ENCODE measurements at regions not wholly inside any gene's neighbourhood (a gene's known extent, or its start where the extent isn't known, plus 50 kb on each side); places are given as distances from the start of the nearest gene placed in this dataset.

DNA sequence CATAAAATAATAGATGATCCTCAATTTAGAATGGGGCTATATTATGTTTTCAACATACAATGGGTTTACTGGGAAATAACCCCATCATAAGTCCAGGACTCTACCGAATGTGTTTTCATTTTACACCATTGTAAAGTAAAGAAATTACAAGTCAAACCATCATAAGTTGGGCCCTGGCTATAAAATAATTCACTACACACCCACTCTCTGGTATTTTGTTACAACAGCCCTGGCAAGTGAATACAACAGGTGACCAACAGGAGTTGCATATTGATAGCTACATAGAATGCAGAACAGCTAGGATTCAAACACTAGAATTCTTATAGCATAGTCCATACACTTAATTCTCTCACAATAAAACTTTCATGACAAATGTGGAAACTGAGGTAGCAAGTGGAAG lies 673.0 kb upstream of the CA10 start:
- DNase-seq: no peak

DNA sequence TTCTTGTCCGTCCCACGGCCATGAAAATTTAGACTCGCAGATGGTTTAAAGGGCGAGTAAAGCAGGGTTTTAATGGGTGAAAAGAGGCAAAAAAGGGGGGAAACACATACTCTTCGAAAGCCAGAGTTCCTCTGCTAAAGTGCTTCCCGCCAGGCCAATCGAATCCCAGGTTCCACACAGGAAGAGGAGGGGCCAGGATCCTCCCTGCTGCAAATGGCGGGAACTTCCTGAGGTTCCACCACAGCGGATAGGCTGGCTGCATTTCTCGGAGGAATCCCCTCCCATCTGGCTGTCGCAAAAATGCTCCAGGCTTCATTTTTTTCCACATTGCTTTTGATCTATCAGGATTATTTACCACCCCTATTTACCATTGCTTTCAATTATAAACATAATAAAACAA lies 670.1 kb upstream of the CA10 start:
- no peak for DNase-seq

DNA sequence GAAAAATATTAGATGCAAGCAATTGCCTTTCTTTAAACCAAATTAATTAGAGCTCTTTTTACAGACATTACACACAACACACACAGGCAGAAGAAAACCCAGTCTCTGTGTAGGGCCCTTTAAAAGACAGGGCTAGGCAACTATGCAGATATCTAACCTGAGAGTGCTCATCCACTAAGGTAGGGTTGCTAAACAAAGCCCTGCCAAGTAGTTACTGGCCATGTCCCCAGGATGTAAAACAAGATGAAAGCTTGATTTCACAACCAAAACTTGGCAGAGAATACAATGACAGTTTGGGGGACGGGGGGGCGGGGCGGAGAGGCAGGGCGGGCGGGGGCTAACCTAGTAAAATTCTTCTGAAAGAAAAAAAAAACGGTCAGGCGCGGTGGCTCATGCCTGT lies 669.0 kb upstream of the CA10 start:
- DNase-seq: no peak

DNA sequence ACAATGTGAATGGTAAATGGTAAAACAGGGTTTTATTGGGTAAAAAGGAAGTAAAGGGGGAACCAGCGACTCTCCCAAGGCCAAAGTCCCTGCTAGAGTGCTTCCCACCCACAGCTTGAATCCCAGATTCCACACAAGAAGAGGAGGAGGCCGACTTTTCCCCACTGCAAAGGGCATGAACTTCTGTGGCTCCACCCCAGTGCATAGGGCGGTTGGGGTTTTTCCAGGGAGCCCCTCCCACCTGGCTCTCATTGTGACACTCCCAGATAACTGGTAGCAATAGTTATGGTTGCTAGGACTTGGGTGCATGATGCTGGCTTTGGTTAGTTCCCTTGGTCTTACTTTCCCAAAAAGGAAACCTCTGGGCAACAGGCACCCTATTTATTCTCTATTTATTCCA lies 666.0 kb upstream of the CA10 start:
- DNase-seq: no peak

DNA sequence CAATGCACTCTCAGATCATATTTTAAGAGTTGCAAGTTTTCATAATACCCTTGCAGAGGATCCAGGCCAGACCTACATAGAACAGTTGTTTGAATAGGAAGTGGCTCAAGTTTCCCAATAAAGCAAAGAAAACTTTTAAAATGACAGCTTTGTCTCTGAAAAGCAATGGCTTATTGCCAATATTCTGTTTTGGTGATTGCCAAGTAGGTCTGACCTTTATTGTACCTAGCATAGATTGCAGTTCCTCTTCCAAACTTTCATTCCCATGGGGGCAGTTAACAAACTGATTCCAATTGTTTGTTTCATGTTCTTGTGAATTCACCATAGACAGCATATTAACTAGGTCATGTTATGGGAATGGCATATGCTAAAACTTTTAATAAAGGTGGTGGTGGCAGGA lies 664.6 kb upstream of the CA10 start:
- DNase-seq: no peak

DNA sequence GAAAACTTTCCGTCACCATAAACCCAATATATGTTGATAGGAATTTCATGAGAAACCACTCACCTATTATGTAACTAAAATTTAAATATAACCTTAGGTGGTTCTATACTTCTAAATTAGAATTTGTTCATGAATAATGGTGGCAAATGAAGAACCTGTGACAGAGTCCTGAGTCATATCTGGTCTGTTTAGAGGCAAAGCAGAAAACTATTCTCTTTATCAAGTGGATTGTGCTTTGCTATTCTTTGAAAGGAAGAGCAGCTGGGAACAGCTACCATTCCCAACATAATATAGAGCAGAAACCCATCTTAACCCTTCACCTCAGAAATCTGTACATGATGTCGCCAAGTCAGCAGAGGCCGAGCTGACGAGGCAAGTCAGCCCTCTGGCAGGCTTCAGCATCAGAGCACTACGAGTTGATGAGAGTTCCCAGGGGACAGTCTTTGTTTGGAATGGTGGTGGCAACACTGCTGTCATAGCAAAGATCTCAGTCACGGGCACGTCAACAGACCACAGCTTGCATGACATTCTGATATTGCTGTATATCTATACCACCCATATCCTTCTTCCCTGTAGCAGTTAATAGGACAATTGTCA lies 631.9 kb upstream of the CA10 start:
- DNase-seq: no peak

DNA sequence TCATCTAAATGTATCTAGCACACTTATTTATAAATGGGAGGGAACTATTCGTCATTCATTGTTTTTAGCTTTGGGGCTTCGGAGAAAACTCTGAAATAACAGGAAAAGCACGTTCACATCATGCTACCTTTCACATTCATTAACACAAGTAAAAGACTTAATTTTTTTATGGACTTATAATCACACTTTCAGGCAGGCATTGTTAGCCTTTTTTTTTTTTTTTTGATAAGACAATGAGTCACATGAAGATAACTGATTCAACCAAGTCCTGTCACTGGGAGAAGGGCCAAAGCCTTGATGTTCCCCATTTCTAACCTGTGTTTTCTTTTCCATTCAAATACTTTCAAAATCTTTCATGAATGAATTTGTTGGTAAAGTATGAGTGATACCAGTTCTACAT lies 631.3 kb upstream of the CA10 start:
- no peak for DNase-seq

DNA sequence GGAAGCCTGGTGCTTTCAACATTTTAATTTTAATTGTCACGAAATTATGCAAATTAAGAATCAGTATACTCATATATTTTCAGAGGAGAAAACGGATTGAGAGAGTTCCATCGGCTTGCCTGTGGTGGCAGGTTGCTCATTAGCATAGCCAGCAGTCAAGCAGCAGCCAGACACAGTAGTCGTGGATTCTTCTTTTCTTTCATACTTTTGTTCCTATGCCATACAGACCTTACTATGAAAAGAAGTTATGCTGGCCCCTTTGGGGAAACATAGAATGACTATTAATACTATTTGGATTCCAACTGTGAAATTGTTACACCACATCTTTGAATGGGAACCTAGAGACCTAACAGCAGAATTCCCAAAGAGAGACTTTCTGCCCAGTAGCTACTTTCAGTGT lies 617.7 kb upstream of the CA10 start:
- no peak for DNase-seq

DNA sequence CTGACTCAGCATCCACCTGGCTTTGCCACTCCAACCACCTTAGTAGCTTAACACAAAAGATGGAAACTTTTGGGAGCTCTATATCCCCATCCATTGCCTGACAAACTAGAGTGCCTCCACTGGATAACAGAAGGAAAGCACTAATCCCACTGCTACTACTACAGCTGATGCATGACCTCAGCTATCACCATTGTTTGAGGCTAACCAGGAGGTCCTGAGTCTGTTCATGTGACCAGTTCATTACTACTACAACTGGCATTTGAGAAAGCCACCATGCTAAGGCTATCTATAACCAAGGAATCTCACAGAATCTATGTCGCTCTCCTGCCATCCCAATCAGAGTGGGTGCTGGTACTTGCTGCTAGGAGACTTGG lies 604.3 kb upstream of the CA10 start:
- DNase-seq: no peak

DNA sequence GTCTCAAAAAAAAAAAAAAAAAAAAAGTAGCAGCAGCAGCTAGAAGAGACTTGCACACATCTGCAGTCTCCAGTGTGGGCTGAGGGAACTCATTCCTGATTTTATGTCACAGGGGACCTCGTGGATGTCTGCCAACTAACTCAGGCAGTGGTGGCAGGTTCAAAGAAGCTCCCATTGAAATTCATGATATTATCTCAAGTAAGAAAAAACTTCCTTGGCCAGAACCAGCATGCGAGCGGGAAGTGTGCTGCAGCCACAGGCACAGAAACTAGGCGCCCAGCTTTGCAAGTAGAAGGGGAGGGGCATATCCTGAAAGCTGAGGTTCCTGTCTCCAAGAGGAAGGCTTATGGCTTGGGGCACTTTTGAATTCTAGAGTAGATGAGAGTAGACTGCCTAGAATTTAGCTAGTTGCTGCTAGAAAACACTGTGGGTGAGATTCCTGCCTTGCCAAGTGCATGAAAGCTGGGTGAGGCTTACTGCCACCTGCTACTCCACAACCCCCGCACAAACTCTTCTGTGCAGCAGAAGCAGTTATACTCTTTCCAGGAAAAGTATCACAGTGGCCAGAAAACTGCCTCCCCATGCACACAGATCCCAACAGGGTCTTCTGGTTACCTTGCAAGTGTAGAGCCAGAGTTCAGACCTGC lies 603.8 kb upstream of the CA10 start:
- DNase-seq: no peak

DNA sequence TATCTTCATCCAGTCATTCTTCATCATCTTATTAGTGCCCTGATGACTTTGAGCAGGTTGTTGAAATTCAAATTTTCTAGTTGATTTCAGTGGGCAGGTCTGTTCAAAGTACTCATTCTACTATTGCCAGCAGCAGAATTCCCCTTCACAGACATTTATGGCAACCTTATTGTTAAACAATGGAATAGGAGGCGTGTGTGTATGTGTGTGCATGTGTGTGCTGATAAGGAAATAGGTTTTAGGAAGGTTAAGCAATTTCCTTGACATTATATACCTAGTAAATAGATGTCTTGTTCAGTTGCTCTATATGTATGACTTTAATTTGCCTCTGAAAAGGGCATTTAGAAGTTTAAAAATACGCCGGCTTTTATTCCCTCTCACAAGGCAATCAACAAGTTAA lies 601.4 kb upstream of the CA10 start:
- no peak for DNase-seq

DNA sequence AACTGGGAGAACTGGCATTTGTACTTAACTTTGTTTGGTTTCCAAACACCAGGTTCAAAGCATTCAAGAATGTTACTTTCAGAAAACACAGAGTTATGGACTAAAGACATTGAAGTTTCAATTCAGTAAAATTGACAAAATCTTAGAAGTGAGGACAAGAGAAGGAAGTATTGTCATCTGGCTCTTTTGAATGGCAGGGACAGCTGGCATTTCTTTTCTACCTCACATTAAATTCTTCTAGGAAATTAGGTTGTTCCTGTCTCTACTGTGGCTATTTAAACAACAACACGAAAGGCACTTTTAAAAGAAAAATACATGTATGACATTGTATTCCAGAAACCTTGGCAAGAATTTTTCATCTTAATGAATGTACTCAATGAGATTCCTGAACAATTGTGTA lies 600.0 kb upstream of the CA10 start:
- no peak for DNase-seq

DNA sequence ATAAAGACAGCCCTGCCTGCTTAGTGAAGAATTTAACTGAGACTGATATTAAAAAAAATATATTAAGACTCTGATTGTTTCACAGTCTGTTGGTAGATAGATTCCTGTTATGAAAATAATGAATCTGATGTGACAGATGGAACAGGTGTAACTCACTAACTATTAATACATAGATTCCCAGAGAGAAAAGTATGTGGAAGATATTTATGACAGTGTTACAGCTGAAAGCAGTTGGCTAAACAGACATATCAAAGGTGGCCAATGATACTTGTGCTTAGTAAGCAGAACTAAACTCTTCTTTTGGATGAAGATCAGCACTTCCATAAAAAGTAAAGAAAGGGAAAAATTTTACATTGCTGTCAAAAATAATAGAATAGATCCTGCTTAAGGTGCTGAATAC lies 598.2 kb upstream of the CA10 start:
- DNase-seq: no peak

DNA sequence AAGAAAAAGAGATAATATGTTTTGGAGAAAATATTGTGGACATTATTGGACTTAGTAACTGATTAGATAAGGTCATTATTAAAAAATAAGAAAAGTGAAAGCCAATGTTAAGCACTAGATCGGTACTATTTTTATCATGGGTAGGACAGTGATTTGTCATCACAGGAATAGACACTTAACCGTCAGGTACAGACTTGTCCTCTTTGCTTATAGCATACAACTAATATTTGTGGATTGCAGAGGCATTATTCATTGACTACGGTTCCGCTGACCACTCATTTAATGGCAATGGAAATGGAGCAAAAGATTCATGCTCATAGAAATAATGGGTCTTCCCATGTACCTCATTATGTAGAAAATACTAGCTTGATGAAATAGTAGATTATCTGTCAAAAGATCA lies 596.3 kb upstream of the CA10 start:
- no peak for DNase-seq

DNA sequence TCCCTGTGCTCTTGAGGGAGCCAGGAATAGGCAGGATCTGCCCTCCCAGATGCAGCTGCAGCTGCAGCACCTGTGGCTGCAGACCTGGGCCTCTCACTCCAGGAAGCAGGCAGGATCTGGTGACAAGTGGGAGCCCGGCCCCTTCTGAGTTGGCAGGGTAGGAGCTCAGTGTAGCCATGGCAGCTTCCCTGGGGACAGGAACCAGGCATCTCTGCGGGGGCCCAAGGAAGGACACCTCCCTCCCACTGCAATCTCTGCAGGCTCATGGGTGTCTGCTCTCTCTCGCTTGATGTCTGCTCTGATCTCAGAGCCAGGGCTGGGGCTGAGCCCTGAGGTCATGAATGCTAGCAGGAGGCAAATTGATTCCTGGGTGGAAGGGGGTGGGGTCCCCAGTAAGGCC lies 592.5 kb upstream of the CA10 start:
- no peak for DNase-seq

DNA sequence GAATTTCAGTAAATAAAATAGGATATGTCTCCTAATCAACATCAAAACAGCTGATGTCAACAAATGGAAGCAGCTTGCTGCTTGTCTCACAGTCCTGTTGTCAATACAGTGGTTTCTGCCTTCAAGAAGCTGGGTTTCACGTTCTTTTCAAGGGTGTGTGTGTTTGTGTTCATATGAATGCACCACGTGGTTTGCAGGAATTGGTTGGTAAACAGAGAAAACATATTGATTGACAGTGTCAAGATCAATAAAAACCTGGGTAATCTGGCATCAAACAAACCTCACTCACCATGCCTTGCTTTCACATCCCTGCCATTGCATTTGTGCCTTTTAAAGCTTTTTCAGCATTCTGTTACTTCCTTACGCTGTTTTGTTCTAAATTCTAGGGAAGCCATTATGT lies 585.7 kb upstream of the CA10 start:
- DNase-seq: no peak

DNA sequence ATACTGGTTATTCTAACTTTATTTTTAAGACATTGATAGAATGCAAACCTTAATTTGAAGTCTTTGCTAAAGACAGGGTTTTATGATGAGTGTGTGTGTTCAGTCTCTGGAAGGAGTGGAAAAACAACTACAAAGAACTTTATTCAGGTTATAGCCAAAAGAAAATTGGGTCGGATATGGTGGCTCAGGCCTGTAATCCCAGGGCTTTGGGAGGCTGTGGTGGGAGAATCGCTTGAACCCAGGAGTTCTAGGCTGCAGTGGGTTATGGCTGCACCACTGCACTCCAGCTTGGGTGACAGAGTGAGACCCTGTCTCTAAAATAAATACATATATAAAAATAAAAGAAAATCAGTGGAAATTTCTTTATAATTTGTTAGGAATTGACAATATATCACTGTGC lies 581.5 kb upstream of the CA10 start:
- no peak for DNase-seq

DNA sequence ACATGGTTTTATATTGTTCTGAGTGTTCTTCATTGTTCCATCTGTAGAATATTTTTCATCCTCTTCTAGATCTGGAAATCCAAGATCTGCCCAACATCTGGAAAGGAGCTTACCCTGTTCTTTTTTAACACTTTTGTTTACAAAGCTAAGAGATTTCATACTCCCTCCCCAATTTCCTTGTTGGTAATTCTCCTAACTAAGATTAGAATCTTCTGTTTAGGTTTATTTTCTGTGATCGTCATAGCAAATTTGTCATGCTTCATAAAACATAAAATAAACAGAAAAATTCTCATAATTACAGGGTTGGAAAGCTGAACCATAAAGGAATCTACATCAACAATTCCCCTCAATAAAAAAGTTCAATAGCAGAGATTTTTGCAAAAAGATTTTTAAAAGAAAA lies 580.3 kb upstream of the CA10 start:
- no peak for DNase-seq

DNA sequence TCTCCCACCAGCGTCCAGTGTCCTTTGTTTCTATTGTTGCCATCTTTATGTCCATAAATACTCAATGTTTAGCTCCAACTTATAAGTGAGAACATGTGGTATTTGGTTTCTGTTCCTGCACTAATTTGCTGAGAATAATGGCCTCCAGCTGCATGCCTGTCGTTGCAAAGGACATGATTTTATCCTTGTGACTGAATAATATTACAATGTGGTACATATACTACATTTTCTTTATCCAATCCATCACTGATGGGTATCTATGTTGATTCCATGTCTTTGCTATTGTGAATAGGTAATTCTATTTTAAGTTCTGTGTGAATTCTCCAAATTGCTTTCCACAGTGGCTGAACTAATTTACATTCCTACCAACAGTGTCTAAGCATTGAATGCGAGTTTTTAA lies 578.6 kb upstream of the CA10 start:
- no peak for DNase-seq

DNA sequence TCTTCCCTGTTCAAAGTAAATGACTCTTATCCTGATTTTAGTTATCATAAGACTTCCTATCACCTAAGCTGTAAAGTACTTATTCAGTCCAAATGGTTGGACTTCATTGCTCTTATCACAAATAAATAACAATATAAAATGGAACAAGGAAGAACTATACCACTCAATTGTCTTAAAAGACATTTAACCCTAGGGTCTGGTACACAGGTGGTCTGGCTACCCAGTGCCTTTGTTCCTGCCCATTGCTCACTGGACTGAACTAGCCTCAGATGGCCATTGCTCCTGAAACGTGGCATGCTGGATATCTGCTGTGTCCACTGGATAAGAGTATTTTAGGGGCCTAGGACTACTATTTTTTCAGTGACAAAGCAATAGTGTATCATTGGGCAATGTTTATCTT lies 574.3 kb upstream of the CA10 start:
- DNase-seq: no peak

DNA sequence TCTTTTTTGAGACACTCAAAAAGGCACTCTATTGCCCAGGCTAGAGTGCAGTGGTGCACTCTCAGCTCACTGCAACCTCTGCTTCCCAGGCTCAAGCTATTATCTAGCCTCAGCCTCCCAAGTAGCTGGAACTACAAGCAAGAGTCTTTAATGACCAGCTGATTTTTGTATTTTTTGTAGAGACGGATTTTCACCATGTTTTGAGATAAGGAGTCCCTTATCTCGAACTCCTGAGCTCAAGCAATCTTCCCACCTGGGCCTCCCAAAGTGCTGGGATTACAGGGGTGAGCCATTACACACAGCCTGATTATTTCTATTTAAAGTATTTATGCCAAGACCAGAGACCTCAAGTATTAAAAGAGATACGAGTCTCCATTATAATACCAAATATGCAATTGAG lies 566.1 kb upstream of the CA10 start:
- DNase-seq: no peak

DNA sequence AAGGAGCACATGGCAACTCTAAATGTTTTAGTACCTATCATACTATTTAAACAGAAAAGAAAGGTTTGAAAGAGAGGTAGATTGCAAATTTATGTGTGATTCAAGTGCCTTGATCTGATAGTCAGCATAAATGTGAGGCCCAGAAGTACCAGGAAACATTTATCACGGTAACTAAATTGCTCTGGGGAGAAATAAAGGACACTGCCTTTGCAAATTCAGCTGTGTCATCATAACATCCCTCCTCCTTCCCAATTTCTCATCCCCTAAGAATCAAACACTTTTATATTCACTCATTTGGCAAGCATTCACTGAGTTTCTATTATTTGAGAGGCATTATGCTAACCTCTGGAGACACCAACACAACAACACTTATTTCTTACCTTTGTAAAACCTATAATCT lies 563.4 kb upstream of the CA10 start:
- no peak for DNase-seq

DNA sequence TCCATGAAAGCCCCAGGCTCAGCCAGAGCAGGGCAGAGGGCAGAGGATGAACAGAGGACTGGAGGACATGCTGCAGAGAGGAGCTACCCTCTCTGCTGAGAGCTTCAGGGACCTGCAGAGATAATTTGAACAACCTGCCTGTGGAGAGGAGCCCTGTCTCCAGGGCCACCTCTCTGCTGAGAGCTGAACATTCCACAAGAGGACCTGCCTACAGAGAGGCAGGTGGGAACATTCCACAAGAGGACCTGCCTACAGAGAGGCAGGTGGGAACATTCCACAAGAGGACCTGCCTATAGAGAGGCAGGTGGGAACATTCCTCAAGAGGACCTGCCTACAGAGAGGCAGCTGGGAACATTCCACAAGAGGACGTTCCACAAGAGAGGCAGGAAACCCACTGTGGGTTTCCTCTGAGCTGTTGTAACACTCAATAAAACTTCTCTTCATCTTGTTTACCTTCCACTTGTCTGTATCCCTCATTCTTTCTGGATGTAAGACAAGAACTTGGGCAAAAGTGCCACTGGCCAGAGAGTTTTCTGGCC lies 551.9 kb upstream of the CA10 start:
- DNase-seq: no peak

DNA sequence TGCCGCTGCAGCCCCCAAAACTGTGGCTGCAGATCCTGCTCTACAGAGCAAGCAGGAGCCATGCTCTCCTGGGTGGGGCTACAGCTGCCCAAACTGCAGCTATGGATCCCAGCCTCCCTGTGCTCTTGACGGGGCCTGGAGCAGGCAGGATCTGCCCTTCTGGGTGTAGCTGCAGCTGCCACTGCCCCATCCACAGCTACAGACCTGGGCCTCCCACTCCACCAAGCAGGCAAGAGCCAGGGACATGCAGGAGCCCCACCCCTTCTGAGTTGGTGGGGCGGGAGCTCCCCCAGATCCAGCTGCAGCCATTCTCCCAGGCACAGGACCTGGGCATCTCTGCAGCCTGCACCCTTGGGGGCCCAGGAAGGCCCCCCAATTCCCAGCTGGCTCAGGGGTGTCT lies 551.2 kb upstream of the CA10 start:
- no peak for DNase-seq

DNA sequence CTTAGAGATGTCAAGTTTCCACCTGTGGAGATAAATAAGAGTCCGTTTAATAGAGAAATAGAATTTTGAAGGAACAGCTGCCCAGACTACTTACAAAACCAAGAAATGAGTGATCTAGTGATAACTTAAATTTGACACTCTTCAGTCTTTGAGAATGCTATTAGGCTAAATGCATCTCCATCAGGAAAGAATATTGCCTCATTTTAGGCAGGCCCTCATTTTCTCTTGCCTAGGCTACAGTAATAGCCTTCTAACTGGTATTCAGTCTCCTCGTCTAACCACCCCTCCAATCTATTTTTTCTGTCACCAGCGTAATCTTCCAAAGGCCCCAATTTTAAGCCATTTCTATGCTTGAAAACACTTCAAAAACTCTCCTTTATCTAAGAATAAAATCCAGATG lies 537.8 kb upstream of the CA10 start:
- no peak for DNase-seq
